ENCODE measurements at regions not wholly inside any gene's neighbourhood (a gene's known extent, or its start where the extent isn't known, plus 50 kb on each side); places are given as distances from the start of the nearest gene placed in this dataset.

- WGBS, 3 donors: 64 to 68% (median 65%) methylated on average over 5 of the region's 5 CpGs
- no peaks in the 10 kb centered on the region for H3K36me3 ChIP-seq (ENCODE audit: control insufficient read depth in 3 of 3, insufficient read depth in 2 of 3, low read depth in 1 of 3, low read length in 3 of 3)
Observed at GRCh38 chr6:9482030-9482738, 932.7 kb downstream of the TFAP2A start.

DNA sequence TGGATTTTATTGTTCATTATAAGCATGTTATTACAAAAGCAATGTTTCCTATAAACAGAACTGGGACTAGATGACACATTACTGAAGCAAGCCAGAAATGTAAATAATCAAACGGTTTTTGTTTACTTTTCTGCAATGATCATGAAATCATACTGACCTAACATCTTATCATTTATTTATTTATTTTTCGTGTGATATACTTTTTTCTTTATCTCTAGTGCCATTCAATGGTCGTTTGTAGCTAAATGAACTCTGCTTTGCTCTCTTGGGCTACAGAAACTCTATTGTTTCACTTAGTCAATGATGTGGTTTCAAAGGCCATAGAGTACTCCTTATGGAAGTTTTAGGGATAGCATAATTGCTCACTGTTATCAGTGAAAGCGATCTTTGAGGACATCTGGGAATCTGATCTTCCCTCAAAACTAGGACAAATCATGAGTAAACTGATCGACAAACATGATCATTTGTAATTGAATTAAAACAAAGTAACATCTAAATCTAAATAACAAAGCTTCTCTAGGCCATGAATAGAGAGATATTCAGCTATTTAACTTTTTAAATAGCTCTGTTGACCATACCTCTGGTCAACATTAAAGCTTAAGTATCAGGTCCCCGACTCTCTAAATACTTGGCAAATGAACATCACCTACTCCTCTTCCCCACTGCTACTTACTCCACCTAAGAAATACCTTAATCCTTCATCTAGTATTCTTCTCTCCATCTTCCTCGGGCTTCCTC is 933.4 kb downstream of the TFAP2A start:
- 36 to 46% (median 38%) methylated on average over 7 of the region's 7 CpGs for WGBS, 3 donors
- no peak overlapping the region for H3K4me3 ChIP-seq (ENCODE audit: low read depth in 1 of 3, low read length in 3 of 3)
- no peaks in the 10 kb centered on the region for H3K9me3 ChIP-seq (ENCODE audit: control insufficient read depth in 2 of 2, insufficient read depth in 1 of 2, low read depth in 1 of 2, low read length in 1 of 2)
- peaks cover 0 to 3% (median 0%) of the 10 kb centered on the region in 3 donors for H3K4me1 ChIP-seq (ENCODE audit: control insufficient read depth in 3 of 3, insufficient read depth in 2 of 3, low read depth in 1 of 3, low read length in 2 of 3)
- DNase-seq: no peak
- no peak for FAIRE-seq
- H3K27me3 ChIP-seq (ENCODE audit: control insufficient read depth in 3 of 3, insufficient read depth in 3 of 3, low read length in 3 of 3): no peaks in the 10 kb centered on the region
- H3K27ac ChIP-seq (ENCODE audit: low read depth in 1 of 3, low read length in 2 of 3): no peak overlapping the region
- H3K36me3 ChIP-seq (ENCODE audit: control insufficient read depth in 3 of 3, insufficient read depth in 2 of 3, low read depth in 1 of 3, low read length in 3 of 3): no peaks in the 10 kb centered on the region

More at GRCh38 chr6:9482030-9482738, 932.7 kb downstream of the TFAP2A start:
- Histone ChIP-seq H3K27ac (ENCODE audit: low read depth in 1 of 3, low read length in 2 of 3) (no peak overlapping the region), H3K9me3 (ENCODE audit: control insufficient read depth in 2 of 2, insufficient read depth in 1 of 2, low read depth in 1 of 2, low read length in 1 of 2) (no peaks in the 10 kb centered on the region), H3K4me3 (ENCODE audit: low read depth in 1 of 3, low read length in 3 of 3) (no peak overlapping the region), H3K4me1 (ENCODE audit: control insufficient read depth in 3 of 3, insufficient read depth in 2 of 3, low read depth in 1 of 3, low read length in 2 of 3) (peaks cover 0 to 3% (median 0%) of the 10 kb centered on the region in 3 donors), H3K27me3 (ENCODE audit: control insufficient read depth in 3 of 3, insufficient read depth in 3 of 3, low read length in 3 of 3) (no peaks in the 10 kb centered on the region)
- FAIRE-seq (no peak), DNase-seq (no peak)

DNA sequence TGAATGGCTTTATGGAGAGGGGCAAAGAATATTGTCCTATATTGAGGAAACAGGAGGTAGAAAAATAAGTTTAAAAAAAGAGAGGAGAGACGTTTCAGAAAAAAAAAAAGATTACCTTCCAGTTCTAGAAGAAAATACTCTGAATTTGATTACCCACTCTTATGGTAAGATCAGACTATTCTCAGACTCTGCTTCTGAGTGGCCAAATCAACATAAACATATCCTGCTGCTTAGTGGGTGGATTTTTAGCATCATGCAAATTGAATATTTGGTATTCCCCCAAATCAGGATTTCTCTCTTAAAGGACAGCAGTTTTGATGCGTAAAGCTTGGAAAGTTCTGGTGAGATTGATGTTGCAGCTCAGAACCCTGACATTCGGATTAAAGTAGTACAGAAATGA is 946.6 kb downstream of the TFAP2A start:
- 62 to 68% (median 67%) methylated on average over 3 of the region's 3 CpGs for whole genome bisulfite sequencing, 3 donors

DNA sequence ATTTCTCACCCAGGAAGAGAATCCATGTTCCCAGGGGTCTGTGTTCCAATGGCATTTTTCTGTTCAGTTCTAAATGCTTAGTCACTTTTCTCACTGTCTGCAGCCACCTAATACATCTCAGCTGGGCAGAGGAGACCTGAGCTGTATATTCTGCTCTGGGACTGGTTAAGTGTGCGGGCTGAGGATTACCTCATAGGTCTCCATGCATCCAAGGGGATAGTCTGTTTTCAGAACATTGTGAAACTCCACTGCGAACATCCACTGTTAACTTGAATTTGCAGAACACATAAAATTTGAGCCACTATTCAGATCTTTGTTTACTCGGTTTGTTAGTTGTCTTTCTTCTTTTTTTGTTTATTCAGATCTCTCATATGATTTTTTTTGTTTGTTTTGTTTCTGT is 947.1 kb downstream of the TFAP2A start:
- Histone ChIP-seq H3K4me3 (ENCODE audit: low read depth in 1 of 3, low read length in 3 of 3) (no peak overlapping the region), H3K27me3 (ENCODE audit: control insufficient read depth in 3 of 3, insufficient read depth in 3 of 3, low read length in 3 of 3) (no peaks in the 10 kb centered on the region), H3K9me3 (ENCODE audit: control insufficient read depth in 2 of 2, insufficient read depth in 1 of 2, low read depth in 1 of 2, low read length in 1 of 2) (no peaks in the 10 kb centered on the region), H3K27ac (ENCODE audit: low read depth in 1 of 3, low read length in 2 of 3) (no peak overlapping the region), H3K36me3 (ENCODE audit: control insufficient read depth in 3 of 3, insufficient read depth in 2 of 3, low read depth in 1 of 3, low read length in 3 of 3) (no peaks in the 10 kb centered on the region), H3K4me1 (ENCODE audit: control insufficient read depth in 3 of 3, insufficient read depth in 2 of 3, low read depth in 1 of 3, low read length in 2 of 3) (no peaks in the 10 kb centered on the region)
- DNase-seq: no peak
- 74 to 80% (median 79%) methylated on average over 3 of the region's 3 CpGs for WGBS, 3 donors
- no peak for FAIRE-seq

More for the DNA sequence above, 946.6 kb downstream of the TFAP2A start:
- Histone ChIP-seq H3K9me3 (ENCODE audit: control insufficient read depth in 2 of 2, insufficient read depth in 1 of 2, low read depth in 1 of 2, low read length in 1 of 2) (no peaks in the 10 kb centered on the region), H3K36me3 (ENCODE audit: control insufficient read depth in 3 of 3, insufficient read depth in 2 of 3, low read depth in 1 of 3, low read length in 3 of 3) (no peaks in the 10 kb centered on the region), H3K27ac (ENCODE audit: low read depth in 1 of 3, low read length in 2 of 3) (no peak overlapping the region), H3K4me1 (ENCODE audit: control insufficient read depth in 3 of 3, insufficient read depth in 2 of 3, low read depth in 1 of 3, low read length in 2 of 3) (no peaks in the 10 kb centered on the region), H3K27me3 (ENCODE audit: control insufficient read depth in 3 of 3, insufficient read depth in 3 of 3, low read length in 3 of 3) (no peaks in the 10 kb centered on the region), H3K4me3 (ENCODE audit: low read depth in 1 of 3, low read length in 3 of 3) (no peak overlapping the region)
- FAIRE-seq (no peak), DNase-seq (no peak)

- FAIRE-seq: no peak
- Histone ChIP-seq H3K36me3 (ENCODE audit: control insufficient read depth in 3 of 3, insufficient read depth in 2 of 3, low read depth in 1 of 3, low read length in 3 of 3) (no peaks in the 10 kb centered on the region), H3K4me1 (ENCODE audit: control insufficient read depth in 3 of 3, insufficient read depth in 2 of 3, low read depth in 1 of 3, low read length in 2 of 3) (no peaks in the 10 kb centered on the region), H3K4me3 (ENCODE audit: low read depth in 1 of 3, low read length in 3 of 3) (no peak overlapping the region), H3K27ac (ENCODE audit: low read depth in 1 of 3, low read length in 2 of 3) (no peak overlapping the region), H3K27me3 (ENCODE audit: control insufficient read depth in 3 of 3, insufficient read depth in 3 of 3, low read length in 3 of 3) (no peaks in the 10 kb centered on the region), H3K9me3 (ENCODE audit: control insufficient read depth in 2 of 2, insufficient read depth in 1 of 2, low read depth in 1 of 2, low read length in 1 of 2) (no peaks in the 10 kb centered on the region)
- no peak for DNase-seq
- 73 to 83% (median 82%) methylated on average over 2 of the region's 2 CpGs for WGBS, 3 donors
Observed at GRCh38 chr6:9464583-9464982, 950.3 kb downstream of the TFAP2A start.

GRCh38 chr6:9463311-9463710 is 951.6 kb downstream of the TFAP2A start:
- Histone ChIP-seq H3K9me3 (ENCODE audit: control insufficient read depth in 2 of 2, insufficient read depth in 1 of 2, low read depth in 1 of 2, low read length in 1 of 2) (no peaks in the 10 kb centered on the region), H3K4me3 (ENCODE audit: low read depth in 1 of 3, low read length in 3 of 3) (no peak overlapping the region), H3K36me3 (ENCODE audit: control insufficient read depth in 3 of 3, insufficient read depth in 2 of 3, low read depth in 1 of 3, low read length in 3 of 3) (no peaks in the 10 kb centered on the region), H3K27me3 (ENCODE audit: control insufficient read depth in 3 of 3, insufficient read depth in 3 of 3, low read length in 3 of 3) (no peaks in the 10 kb centered on the region), H3K27ac (ENCODE audit: low read depth in 1 of 3, low read length in 2 of 3) (no peak overlapping the region), H3K4me1 (ENCODE audit: control insufficient read depth in 3 of 3, insufficient read depth in 2 of 3, low read depth in 1 of 3, low read length in 2 of 3) (no peaks in the 10 kb centered on the region)
- DNase-seq (no peak), FAIRE-seq (no peak)
- WGBS, 3 donors: 74 to 84% (median 76%) methylated on average over 4 of the region's 4 CpGs

GRCh38 chr6:9461188-9461587 is 953.7 kb downstream of the TFAP2A start:
- Histone ChIP-seq H3K36me3 (ENCODE audit: control insufficient read depth in 3 of 3, insufficient read depth in 2 of 3, low read depth in 1 of 3, low read length in 3 of 3) (no peaks in the 10 kb centered on the region), H3K27ac (ENCODE audit: low read depth in 1 of 3, low read length in 2 of 3) (no peak overlapping the region), H3K4me3 (ENCODE audit: low read depth in 1 of 3, low read length in 3 of 3) (no peak overlapping the region), H3K9me3 (ENCODE audit: control insufficient read depth in 2 of 2, insufficient read depth in 1 of 2, low read depth in 1 of 2, low read length in 1 of 2) (no peaks in the 10 kb centered on the region), H3K27me3 (ENCODE audit: control insufficient read depth in 3 of 3, insufficient read depth in 3 of 3, low read length in 3 of 3) (no peaks in the 10 kb centered on the region), H3K4me1 (ENCODE audit: control insufficient read depth in 3 of 3, insufficient read depth in 2 of 3, low read depth in 1 of 3, low read length in 2 of 3) (no peaks in the 10 kb centered on the region)
- no peak for DNase-seq
- no peak for FAIRE-seq
- 69 to 76% (median 76%) methylated on average over 3 of the region's 3 CpGs for WGBS, 3 donors

GRCh38 chr6:9458424-9458823 is 956.5 kb downstream of the TFAP2A start:
- H3K9me3 ChIP-seq (ENCODE audit: control insufficient read depth in 2 of 2, insufficient read depth in 1 of 2, low read depth in 1 of 2, low read length in 1 of 2): no peaks in the 10 kb centered on the region
- 88 to 93% (median 88%) methylated on average over 1 of the region's 1 CpG for WGBS, 3 donors
- no peak for FAIRE-seq
- H3K27ac ChIP-seq (ENCODE audit: low read depth in 1 of 3, low read length in 2 of 3): no peak overlapping the region
- no peak for DNase-seq
- no peak overlapping the region for H3K4me3 ChIP-seq (ENCODE audit: low read depth in 1 of 3, low read length in 3 of 3)
- no peaks in the 10 kb centered on the region for H3K4me1 ChIP-seq (ENCODE audit: control insufficient read depth in 3 of 3, insufficient read depth in 2 of 3, low read depth in 1 of 3, low read length in 2 of 3)
- H3K27me3 ChIP-seq (ENCODE audit: control insufficient read depth in 3 of 3, insufficient read depth in 3 of 3, low read length in 3 of 3): no peaks in the 10 kb centered on the region
- H3K36me3 ChIP-seq (ENCODE audit: control insufficient read depth in 3 of 3, insufficient read depth in 2 of 3, low read depth in 1 of 3, low read length in 3 of 3): no peaks in the 10 kb centered on the region

All from small intestine (tissue), 7 donors.